H1 (cell line): ENCODE measurements at regions not wholly inside any gene's neighbourhood (a gene's known extent, or its start where the extent isn't known, plus 50 kb on each side); places are given as distances from the start of the nearest gene placed in this dataset.

Experiments
- CTCF ChIA-PET: fragments of 300-600 bp; sonication (Branson Sonifier 250); formaldehyde crosslinking; loops from one replicate; lab custom pipeline; 2021; ENCODE audit not compliant: partially characterized antibody; lab: Charles Lee
- POLR2A ChIA-PET: fragments of 300-600 bp; sonication (Branson Sonifier 250); formaldehyde crosslinking; loops from one replicate; lab custom pipeline; 2021; ENCODE audit warnings: inconsistent platforms; ENCODE audit not compliant: partially characterized antibody; lab: Charles Lee
- DNase-seq, 2 experiments: peaks; one replicate each; pipeline versions ENCODE4 v3.0.0 to v3.0.0-alpha.2; 2010 to 2022; ENCODE audit warnings: low spot score in 2 of 2, low read depth in 1 of 2, mixed read lengths in 1 of 2
- FAIRE-seq: peaks from 2 replicates; lab custom pipeline; 2011; peaks lifted over from hg19 to GRCh38; lab: Jason Lieb, UNC
- H2AFZ ChIP-seq: 2 replicates; pipeline ENCODE4 v1.8.1; 2012; ENCODE audit warnings: low read length, inconsistent platforms
- H2AK5ac ChIP-seq: 2 replicates; pipeline ENCODE4 v1.6.1; 2013; ENCODE audit warnings: low read depth, low read length
- H2BK120ac ChIP-seq: replicated peaks from 2 replicates; pipeline ENCODE3; 2013; ENCODE audit warnings: low read depth, low read length, inconsistent platforms
- H2BK12ac ChIP-seq: 2 replicates; pipeline ENCODE4 v1.6.1; 2013; ENCODE audit warnings: low read depth, low read length
- H2BK15ac ChIP-seq: 2 replicates; pipeline ENCODE4 v1.6.1; 2013; ENCODE audit warnings: low read length
- H2BK20ac ChIP-seq: 2 replicates; pipeline ENCODE4 v1.6.1; 2013; ENCODE audit warnings: low read length
- H2BK5ac ChIP-seq: 2 replicates; pipeline ENCODE4 v1.6.1; 2013; ENCODE audit warnings: low read depth, low read length
- H3K14ac ChIP-seq: 2 replicates; pipeline ENCODE4 v1.6.1; 2013; ENCODE audit warnings: inconsistent platforms; ENCODE audit not compliant: insufficient read length
- H3K18ac ChIP-seq: 2 replicates; pipeline ENCODE4 v1.6.1; 2013; ENCODE audit warnings: low read length; ENCODE audit errors: extremely low read depth
- H3K23ac ChIP-seq: 2 replicates; pipeline ENCODE4 v1.6.1; 2013; ENCODE audit warnings: inconsistent platforms; ENCODE audit not compliant: insufficient read length
- H3K23me2 ChIP-seq: 2 replicates; pipeline ENCODE4 v1.6.1; 2013; ENCODE audit warnings: low read depth, low read length
- H3K27ac ChIP-seq: 2 replicates; pipeline ENCODE4 v1.6.1; 2011; ENCODE audit warnings: low read depth, low read length, inconsistent platforms
- H3K27me3 ChIP-seq, 4 experiments: replicated peaks in 1 of 4; 1 replicate in 1 of 4; 2 replicates in 3 of 4; pipeline versions ENCODE4 v1.6.1 to v1.8.1; 2011 to 2013; ENCODE audit warnings: low read length in 3 of 4, mild to moderate bottlenecking in 3 of 4, inconsistent platforms in 2 of 4, mixed read lengths in 2 of 4, moderate library complexity in 1 of 4; ENCODE audit not compliant: control insufficient read depth in 3 of 4, insufficient read depth in 3 of 4; ENCODE audit errors: extremely low read depth in 1 of 4
- H3K36me3 ChIP-seq, 4 experiments: 2 replicates each; pipeline versions ENCODE4 v1.6.1 to v1.8.1; 2011 to 2013; ENCODE audit warnings: mild to moderate bottlenecking in 4 of 4, low read length in 3 of 4, moderate library complexity in 2 of 4, control low read depth in 1 of 4, inconsistent platforms in 1 of 4; ENCODE audit not compliant: insufficient read depth in 4 of 4, control insufficient read depth in 2 of 4
- H3K4ac ChIP-seq: replicated peaks from 2 replicates; pipeline ENCODE3; 2013; ENCODE audit warnings: low read length, low read depth, mixed read lengths, inconsistent platforms; ENCODE audit not compliant: insufficient read length
- H3K4me1 ChIP-seq, 4 experiments: replicated peaks in 1 of 4; 1 replicate in 1 of 4; 2 replicates in 3 of 4; pipeline versions ENCODE4 v1.6.1 to v1.8.1; 2011 to 2013; ENCODE audit warnings: low read length in 3 of 4, inconsistent platforms in 2 of 4, mixed read lengths in 1 of 4; ENCODE audit not compliant: insufficient read depth in 4 of 4, control insufficient read depth in 3 of 4
- H3K4me2 ChIP-seq, 2 experiments: 2 replicates each; pipeline versions ENCODE4 v1.6.1 to v1.8.1; 2011 to 2013; ENCODE audit warnings: low read depth in 2 of 2, low read length in 2 of 2, control low read depth in 1 of 2, inconsistent platforms in 1 of 2, mild to moderate bottlenecking in 1 of 2; ENCODE audit not compliant: insufficient read depth in 1 of 2
- H3K4me3 ChIP-seq, 4 experiments: fragments of 200-600, 300-600 bp in 1 of 4; sonication (generic), shearing (Covaris generic), sonication (Bioruptor Twin) in 1 of 4; 2 replicates each; pipeline versions ENCODE4 v1.5.1 to v1.8.1; 2011 to 2016; ENCODE audit warnings: low read length in 4 of 4, low read depth in 3 of 4, control low read depth in 2 of 4, inconsistent platforms in 2 of 4, mild to moderate bottlenecking in 2 of 4, mixed read lengths in 1 of 4, moderate library complexity in 1 of 4; ENCODE audit not compliant: insufficient read depth in 2 of 4; ENCODE audit errors: extremely low read depth in 1 of 4
- H3K56ac ChIP-seq: replicated peaks from 2 replicates; pipeline ENCODE3; 2013; ENCODE audit warnings: low read depth, mild to moderate bottlenecking, mixed read lengths, low read length, inconsistent platforms; ENCODE audit not compliant: insufficient read length
- H3K79me1 ChIP-seq: 2 replicates; pipeline ENCODE4 v1.6.1; 2013; ENCODE audit warnings: low read depth, low read length, control low read depth
- H3K79me2 ChIP-seq, 2 experiments: 2 replicates each; pipeline versions ENCODE4 v1.6.1 to v1.8.1; 2012 to 2013; ENCODE audit warnings: low read length in 2 of 2, mild to moderate bottlenecking in 2 of 2, inconsistent platforms in 1 of 2; ENCODE audit not compliant: insufficient read depth in 2 of 2, control insufficient read depth in 1 of 2
- H3K9ac ChIP-seq, 4 experiments: replicated peaks in 1 of 4; 1 replicate in 1 of 4; 2 replicates in 3 of 4; pipeline versions ENCODE4 v1.6.1 to v1.8.1; 2011 to 2013; ENCODE audit warnings: low read depth in 3 of 4, low read length in 3 of 4, control low read depth in 2 of 4, mild to moderate bottlenecking in 2 of 4, moderate library complexity in 2 of 4, inconsistent platforms in 1 of 4; ENCODE audit errors: extremely low read depth in 1 of 4
- H3K9me3 ChIP-seq, 2 experiments: 2 replicates each; pipeline versions ENCODE4 v1.6.1 to v1.8.1; 2012 to 2013; ENCODE audit warnings: mild to moderate bottlenecking in 2 of 2, moderate library complexity in 2 of 2, control low read depth in 1 of 2, inconsistent platforms in 1 of 2, low read depth in 1 of 2, low read length in 1 of 2, mixed read lengths in 1 of 2; ENCODE audit not compliant: insufficient read depth in 2 of 2
- H4K20me1 ChIP-seq, 2 experiments: replicated peaks in 1 of 2; 2 replicates each; pipeline versions ENCODE3 to v1.8.1; 2011 to 2013; ENCODE audit warnings: inconsistent platforms in 2 of 2, low read length in 2 of 2, mild to moderate bottlenecking in 1 of 2; ENCODE audit not compliant: insufficient read depth in 2 of 2, control insufficient read depth in 1 of 2
- H4K5ac ChIP-seq: 2 replicates; pipeline ENCODE4 v1.6.1; 2013; ENCODE audit warnings: low read length, low read depth, mixed read lengths, inconsistent platforms; ENCODE audit not compliant: insufficient read length
- H4K8ac ChIP-seq: 2 replicates; pipeline ENCODE4 v1.8.0; 2013; ENCODE audit warnings: mild to moderate bottlenecking, moderate library complexity, low read length, inconsistent platforms; ENCODE audit not compliant: insufficient read depth; ENCODE audit errors: extremely low read depth
- H4K91ac ChIP-seq: replicated peaks from 2 replicates; pipeline ENCODE3; 2013; ENCODE audit warnings: low read length, mixed read lengths, inconsistent platforms; ENCODE audit not compliant: insufficient read length
- BRCA1 ChIP-seq: IDR thresholded peaks from 2 replicates; pipeline ENCODE4 v1.6.1; 2012; ENCODE audit warnings: low read depth, low read length, improper control_type of control experiment
- CHD2 ChIP-seq: IDR thresholded peaks from 2 replicates; pipeline ENCODE4 v1.6.1; 2012; ENCODE audit warnings: low read length, improper control_type of control experiment
- KDM4A ChIP-seq: IDR thresholded peaks from one replicate; pipeline ENCODE4 v1.7.1; 2012; ENCODE audit warnings: low read depth, mild to moderate bottlenecking, moderate library complexity, low read length, inconsistent platforms; ENCODE audit not compliant: severe bottlenecking
- MAFK ChIP-seq: IDR thresholded peaks from 2 replicates; pipeline ENCODE4 v1.6.1; 2012; ENCODE audit warnings: low read depth, mild to moderate bottlenecking, improper control_type of control experiment, low read length
- PHF8 ChIP-seq: fragments of 200-600 bp; sonication (generic); conservative IDR thresholded peaks from 2 replicates; pipeline ENCODE4 v1.7.1; 2012; ENCODE audit warnings: low read depth, mild to moderate bottlenecking, inconsistent platforms, low read length, moderate library complexity
- POLR2AphosphoS5 ChIP-seq: IDR thresholded peaks from 2 replicates; pipeline ENCODE4 v1.6.1; 2011; ENCODE audit warnings: low read depth, low read length
- RAD21 ChIP-seq, 2 experiments: IDR thresholded peaks in 1 of 2; conservative IDR thresholded peaks in 1 of 2; 2 replicates each; pipeline ENCODE4 v1.6.1; 2011; ENCODE audit warnings: low read depth in 2 of 2, low read length in 2 of 2, improper control_type of control experiment in 1 of 2, inconsistent platforms in 1 of 2, mild to moderate bottlenecking in 1 of 2, moderate library complexity in 1 of 2
- RXRA ChIP-seq: IDR thresholded peaks from 2 replicates; pipeline ENCODE4 v1.6.1; 2011; ENCODE audit warnings: low read depth, mild to moderate bottlenecking, low read length, moderate library complexity; ENCODE audit not compliant: insufficient read depth
- TCF12 ChIP-seq: IDR thresholded peaks from 2 replicates; pipeline ENCODE4 v1.6.1; 2011; ENCODE audit warnings: low read depth, mild to moderate bottlenecking, low read length
- TEAD4 ChIP-seq: IDR thresholded peaks from 2 replicates; pipeline ENCODE4 v1.6.1; 2012; ENCODE audit warnings: low read depth, low read length, inconsistent platforms, mixed read lengths
- WGBS, 2 experiments: shearing (Covaris generic) in 1 of 2; methylation state at CpG; one replicate each; pipeline versions ENCODE4 v1.1.6 to v1.1.7; 2013 to 2015; ENCODE audit warnings: low lambda C conversion rate in 2 of 2, mixed read lengths in 2 of 2, inconsistent platforms in 1 of 2, low coverage in 1 of 2, missing lambda C conversion rate in 1 of 2; ENCODE audit not compliant: insufficient replicate concordance in 2 of 2, insufficient coverage in 1 of 2, insufficient read length in 1 of 2; ENCODE audit errors: extremely low coverage in 1 of 2, missing lambda C conversion rate in 1 of 2; 5-methylcytosine and 5-hydroxymethylcytosine counted together
- TF ChIP-seq, protein P1 (sequence below): IDR thresholded peaks from 2 replicates; pipeline ENCODE4 v1.6.1; 2012; ENCODE audit warnings: inconsistent platforms
- TF ChIP-seq, protein P2 (sequence below): IDR thresholded peaks from 2 replicates; pipeline ENCODE4 v1.6.1; 2011; ENCODE audit warnings: low read length, improper control_type of control experiment

DNA sequence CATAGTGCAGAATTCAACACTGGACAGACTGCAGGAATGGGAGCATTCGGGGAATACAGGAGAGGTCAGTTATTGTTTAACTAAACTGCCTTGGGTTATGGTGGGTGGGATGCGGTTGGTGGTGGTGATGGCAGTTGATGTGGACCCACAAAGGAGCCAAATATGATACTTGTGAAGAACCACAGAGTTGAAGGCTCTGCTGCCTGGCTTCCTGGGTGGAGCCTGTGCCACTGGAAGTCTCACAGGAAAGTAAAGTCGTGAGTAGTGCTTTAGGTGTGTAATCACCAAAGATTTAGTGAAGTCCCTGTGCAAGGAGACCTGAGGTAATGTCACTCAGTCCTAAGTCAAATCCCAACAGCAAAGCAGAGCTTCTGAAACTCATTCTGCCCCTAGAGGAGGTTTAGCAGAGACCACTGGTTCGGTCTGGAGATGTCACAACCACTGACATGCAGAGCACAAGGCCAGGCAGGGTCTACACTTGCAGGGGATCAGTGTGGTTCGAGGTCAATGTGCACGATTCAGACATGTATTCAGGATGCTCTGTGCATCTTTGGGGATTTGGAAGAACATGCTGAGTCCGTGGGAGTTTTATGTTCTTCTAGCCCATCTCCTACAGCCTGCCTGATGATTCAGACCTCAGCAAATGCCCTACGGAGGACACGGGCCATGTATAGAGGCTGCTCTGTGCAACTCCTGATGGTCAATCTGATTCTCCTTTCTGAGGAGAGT, 1150.9 kb downstream of the RPIA start:
- H2BK20ac ChIP-seq, result no peak overlapping the region
- H3K4me1 ChIP-seq, result no peaks in the 10 kb centered on the region
- H3K4me2 ChIP-seq, result no peak overlapping the region
- DNase-seq (no peak), FAIRE-seq (no peak)
- H2AK5ac ChIP-seq, result no peak overlapping the region
- H2BK120ac ChIP-seq, result no peak overlapping the region
- H2BK15ac ChIP-seq, result no peak overlapping the region
- 80% methylated on average over 9 of the region's 9 CpGs; no CpG with 5 or more reads in 1 of the 2 experiments for WGBS, 2 experiments
- H2BK12ac ChIP-seq, result no peak overlapping the region
- no peak overlapping the region for H3K18ac ChIP-seq
- no peaks in the 10 kb centered on the region for H3K79me2 ChIP-seq
- POLR2A ChIA-PET, result no interaction called here
- H3K56ac ChIP-seq, result no peak overlapping the region
- no peaks in the 10 kb centered on the region for H3K79me1 ChIP-seq
- H3K9me3 ChIP-seq, result peaks cover 35 to 65% of the 10 kb centered on the region in 2 experiments
- H3K14ac ChIP-seq, result no peak overlapping the region
- no peak overlapping the region for H3K4ac ChIP-seq
- H3K9ac ChIP-seq, result no peak overlapping the region
- no peak overlapping the region for H2AFZ ChIP-seq
- H4K20me1 ChIP-seq, result peaks cover 0 to 4% of the 10 kb centered on the region in 2 experiments
- H4K5ac ChIP-seq, result no peak overlapping the region
- no peak overlapping the region for H4K91ac ChIP-seq
- no peak overlapping the region for H3K27ac ChIP-seq
- peaks cover 0 to 6% (median 1%) of the 10 kb centered on the region in 4 experiments; a peak in 1 of 8 replicates for H3K36me3 ChIP-seq
- CTCF ChIA-PET, result no interaction called here
- no peaks in the 10 kb centered on the region for H3K27me3 ChIP-seq
- no peak overlapping the region for H3K23ac ChIP-seq
- H2BK5ac ChIP-seq, result no peak overlapping the region
- H3K23me2 ChIP-seq, result peaks cover 20% of the 10 kb centered on the region; the same call in 1 of the 2 replicates
- H4K8ac ChIP-seq, result no peak overlapping the region
- no peak overlapping the region for H3K4me3 ChIP-seq
- TF ChIP-seq RXRA (no peak), RAD21 (IDR thresholded peaks at IDR 0.05 in 1 of 2, conservative IDR thresholded peaks at IDR 0.05 in 1 of 2; ENCODE audit: low read depth in 2 of 2, low read length in 2 of 2) (no peak), MAFK (no peak), PHF8 (no peak), TCF12 (no peak), TEAD4 (no peak), POLR2AphosphoS5 (no peak), CHD2 (no peak), BRCA1 (no peak), KDM4A (no peak)
- TF ChIP-seq, protein P1, sequence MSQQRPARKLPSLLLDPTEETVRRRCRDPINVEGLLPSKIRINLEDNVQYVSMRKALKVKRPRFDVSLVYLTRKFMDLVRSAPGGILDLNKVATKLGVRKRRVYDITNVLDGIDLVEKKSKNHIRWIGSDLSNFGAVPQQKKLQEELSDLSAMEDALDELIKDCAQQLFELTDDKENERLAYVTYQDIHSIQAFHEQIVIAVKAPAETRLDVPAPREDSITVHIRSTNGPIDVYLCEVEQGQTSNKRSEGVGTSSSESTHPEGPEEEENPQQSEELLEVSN, result no peak
- TF ChIP-seq, protein P2, sequence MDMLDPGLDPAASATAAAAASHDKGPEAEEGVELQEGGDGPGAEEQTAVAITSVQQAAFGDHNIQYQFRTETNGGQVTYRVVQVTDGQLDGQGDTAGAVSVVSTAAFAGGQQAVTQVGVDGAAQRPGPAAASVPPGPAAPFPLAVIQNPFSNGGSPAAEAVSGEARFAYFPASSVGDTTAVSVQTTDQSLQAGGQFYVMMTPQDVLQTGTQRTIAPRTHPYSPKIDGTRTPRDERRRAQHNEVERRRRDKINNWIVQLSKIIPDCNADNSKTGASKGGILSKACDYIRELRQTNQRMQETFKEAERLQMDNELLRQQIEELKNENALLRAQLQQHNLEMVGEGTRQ, result no peak
